ENCODE measurements at regions not wholly inside any gene's neighbourhood (a gene's known extent, or its start where the extent isn't known, plus 50 kb on each side); places are given as distances from the start of the nearest gene placed in this dataset.

- ATAC-seq: no peak
- H3K4me3 ChIP-seq: no peak overlapping the region
- no peaks in the 10 kb centered on the region for H3K36me3 ChIP-seq
- no peak overlapping the region for H3K27ac ChIP-seq
- H3K9me3 ChIP-seq: peaks cover 14% of the 10 kb centered on the region
- DNase-seq: no peak
- intact Hi-C loops (cut with DNase I): no loop called here
- H3K27me3 ChIP-seq (ENCODE audit: low read depth): no peaks in the 10 kb centered on the region
- no peak for TF ChIP-seq CTCF (IDR thresholded peaks at IDR 0.05)
- no peaks in the 10 kb centered on the region for H3K4me1 ChIP-seq
Measured at GRCh38 chr14:84760489-84761126, 769.3 kb upstream of the FLRT2 start.

- no peak overlapping the region for H3K4me3 ChIP-seq
- DNase-seq (no peak), ATAC-seq (no peak)
- no peaks in the 10 kb centered on the region for H3K4me1 ChIP-seq
- TF ChIP-seq CTCF (IDR thresholded peaks at IDR 0.05): no peak
- H3K27ac ChIP-seq: no peak overlapping the region
- intact Hi-C loops (cut with DNase I): no loop called here
- peaks cover 18% of the 10 kb centered on the region for H3K9me3 ChIP-seq
- no peaks in the 10 kb centered on the region for H3K27me3 ChIP-seq (ENCODE audit: low read depth)
- H3K36me3 ChIP-seq: no peaks in the 10 kb centered on the region
Measured at GRCh38 chr14:84767434-84767833, 762.5 kb upstream of the FLRT2 start.

GRCh38 chr14:84770030-84770429, 759.9 kb upstream of the FLRT2 start:
- Histone ChIP-seq H3K4me1 (no peaks in the 10 kb centered on the region), H3K36me3 (no peaks in the 10 kb centered on the region), H3K27me3 (ENCODE audit: low read depth) (no peaks in the 10 kb centered on the region), H3K27ac (no peak overlapping the region), H3K9me3 (peaks cover 10% of the 10 kb centered on the region), H3K4me3 (no peak overlapping the region)
- no peak for ATAC-seq
- DNase-seq: no peak
- intact Hi-C loops (cut with DNase I): no loop called here
- TF ChIP-seq CTCF (IDR thresholded peaks at IDR 0.05): no peak

GRCh38 chr14:84777356-84777755, 752.6 kb upstream of the FLRT2 start:
- DNase-seq (no peak), ATAC-seq (no peak)
- H3K27ac ChIP-seq: no peak overlapping the region
- TF ChIP-seq CTCF (IDR thresholded peaks at IDR 0.05): no peak
- no peak overlapping the region for H3K4me3 ChIP-seq
- no peaks in the 10 kb centered on the region for H3K27me3 ChIP-seq (ENCODE audit: low read depth)
- intact Hi-C loops (cut with DNase I): no loop called here
- H3K4me1 ChIP-seq: no peaks in the 10 kb centered on the region
- no peaks in the 10 kb centered on the region for H3K36me3 ChIP-seq
- no peaks in the 10 kb centered on the region for H3K9me3 ChIP-seq

- no peaks in the 10 kb centered on the region for H3K27me3 ChIP-seq (ENCODE audit: low read depth)
- H3K27ac ChIP-seq: no peak overlapping the region
- H3K4me1 ChIP-seq: no peaks in the 10 kb centered on the region
- no peak overlapping the region for H3K4me3 ChIP-seq
- DNase-seq (no peak), ATAC-seq (no peak)
- no peaks in the 10 kb centered on the region for H3K36me3 ChIP-seq
- H3K9me3 ChIP-seq: no peaks in the 10 kb centered on the region
- intact Hi-C loops (cut with DNase I): no loop called here
- TF ChIP-seq CTCF (IDR thresholded peaks at IDR 0.05): no peak
Measured at GRCh38 chr14:84782902-84783301, 747.0 kb upstream of the FLRT2 start.
